ENCODE measurements at regions not wholly inside any gene's neighbourhood (a gene's known extent, or its start where the extent isn't known, plus 50 kb on each side); places are given as distances from the start of the nearest gene placed in this dataset.

DNA sequence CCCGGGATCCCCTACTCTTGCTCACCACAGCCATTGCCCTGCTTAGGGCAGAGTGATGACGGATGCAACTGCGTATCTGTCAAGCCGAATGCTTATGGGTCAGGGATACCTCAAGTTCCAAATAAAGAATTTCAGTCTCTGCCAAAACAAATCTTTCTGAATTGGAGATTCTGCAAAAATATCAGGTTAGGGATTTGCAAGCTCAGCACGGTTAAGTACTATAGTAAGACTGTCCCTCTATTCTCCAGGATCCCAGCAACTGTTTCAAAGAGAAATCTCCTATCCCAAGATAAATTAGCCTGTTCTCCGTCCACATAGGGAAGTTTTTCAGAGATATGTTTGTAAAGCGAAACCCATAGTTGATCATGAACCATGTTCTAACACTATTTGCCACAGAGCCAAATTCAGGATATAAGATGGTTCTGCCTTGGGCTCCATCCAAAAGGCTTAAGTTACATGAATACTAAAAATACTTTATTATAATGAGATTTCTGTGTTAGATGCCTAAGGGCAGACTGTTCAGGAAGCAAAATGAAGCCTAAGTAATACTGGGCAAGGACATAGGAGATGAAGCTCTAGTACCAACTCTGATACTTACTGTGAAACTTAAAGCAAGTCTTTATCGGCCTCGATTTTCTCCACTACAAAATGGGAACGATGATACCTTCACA is 100.1 kb upstream of the LPP start:
- Histone ChIP-seq H2BK20ac (ENCODE audit: low read depth, low read length, poor library complexity, severe bottlenecking) (no peak overlapping the region), H3K4me2 (ENCODE audit: insufficient read depth, insufficient read length, low read length) (no peak overlapping the region), H3K56ac (ENCODE audit: insufficient read length, low read depth, low read length) (no peak overlapping the region), H4K91ac (ENCODE audit: insufficient read length, low read depth, low read length) (no peak overlapping the region), H2BK120ac (ENCODE audit: low read depth, low read length, poor library complexity, severe bottlenecking) (no peak overlapping the region), H3K27ac (ENCODE audit: insufficient read length, low read depth, low read length) (no peak overlapping the region), H3K23me2 (ENCODE audit: insufficient read length, low read depth, low read length, poor library complexity, severe bottlenecking) (no peaks in the 10 kb centered on the region), H2BK12ac (ENCODE audit: insufficient read length, low read depth, low read length) (no peak overlapping the region), H3K4ac (ENCODE audit: low read depth, low read length) (no peak overlapping the region), H3K23ac (ENCODE audit: insufficient read length, low read depth, low read length) (no peak overlapping the region), H3K14ac (ENCODE audit: insufficient read depth, low read length) (no peak overlapping the region), H2AK5ac (ENCODE audit: insufficient read length, low read length) (no peak overlapping the region), H2AFZ (ENCODE audit: low read length) (no peak overlapping the region), H3K79me1 (ENCODE audit: insufficient read depth, low read depth, low read length, poor library complexity, severe bottlenecking) (no peaks in the 10 kb centered on the region), H3K4me1 (ENCODE audit: insufficient read depth, low read length) (no peaks in the 10 kb centered on the region), H3K79me2 (ENCODE audit: insufficient read depth, low read length) (no peaks in the 10 kb centered on the region), H3T11ph (ENCODE audit: low read length) (no peak overlapping the region), H3K9ac (ENCODE audit: extremely low read depth, insufficient read length, low read length) (no peak overlapping the region), H3K27me3 (ENCODE audit: insufficient read depth, low read length) (no peaks in the 10 kb centered on the region), H3K18ac (ENCODE audit: insufficient read length, low read depth, low read length) (no peak overlapping the region), H2BK5ac (ENCODE audit: insufficient read length, low read length) (no peak overlapping the region), H4K8ac (replicated peaks; ENCODE audit: insufficient read length, low read depth, low read length) (no peak overlapping the region), H4K20me1 (ENCODE audit: control insufficient read depth, insufficient read depth, insufficient read length) (no peaks in the 10 kb centered on the region), H4K5ac (ENCODE audit: insufficient read length, low read depth, low read length) (no peak overlapping the region), H2BK15ac (ENCODE audit: low read depth, low read length) (no peak overlapping the region), H3K9me3 (ENCODE audit: control insufficient read depth, low read depth, low read length) (no peaks in the 10 kb centered on the region)
- Mint-ChIP-seq H3K27ac (no peak overlapping the region), H3K4me1 (peaks cover 16 to 18% of the 10 kb centered on the region in 2 experiments), H3K9me3 (no peaks in the 10 kb centered on the region), H3K4me3 (no peak overlapping the region), H3K36me3 (ENCODE audit: insufficient read depth in 1 of 3, low read depth in 3 of 3) (no peaks in the 10 kb centered on the region), H3K27me3 (ENCODE audit: low read depth) (peaks cover 2% of the 10 kb centered on the region)
- DNase-seq, result no peak
- WGBS (ENCODE audit: extremely low coverage, insufficient read length, low lambda C conversion rate), result no CpG with 5 or more reads among the region's 10 CpGs
- TF ChIP-seq CTCF (conservative IDR thresholded peaks at IDR 0.05), result no peak

All from H9 (cell line).